IPS-18a (cell line): ENCODE measurements at regions not wholly inside any gene's neighbourhood (a gene's known extent, or its start where the extent isn't known, plus 50 kb on each side); places are given as distances from the start of the nearest gene placed in this dataset.

Experiments used
- H3K27ac ChIP-seq: one replicate; pipeline ENCODE4 v1.5.1; 2013; ENCODE audit warnings: low read length
- H3K27me3 ChIP-seq: one replicate; pipeline ENCODE4 v1.6.1; 2013; ENCODE audit warnings: mild to moderate bottlenecking, low read length; ENCODE audit not compliant: control insufficient read depth, insufficient read depth
- H3K36me3 ChIP-seq: one replicate; pipeline ENCODE4 v1.6.1; 2013; ENCODE audit warnings: low read depth, low read length; ENCODE audit not compliant: control insufficient read depth
- H3K4me1 ChIP-seq: one replicate; pipeline ENCODE4 v1.6.1; 2013; ENCODE audit warnings: low read depth, low read length; ENCODE audit not compliant: control insufficient read depth
- H3K4me3 ChIP-seq: one replicate; pipeline ENCODE4 v1.5.1; 2013; ENCODE audit warnings: low read length
- H3K9ac ChIP-seq: one replicate; pipeline ENCODE4 v1.6.1; 2013; ENCODE audit warnings: mild to moderate bottlenecking, low read length, moderate library complexity
- H3K9me3 ChIP-seq: one replicate; pipeline ENCODE4 v1.6.1; 2013; ENCODE audit warnings: low read depth, low read length; ENCODE audit not compliant: control insufficient read depth

GRCh38 chr11:96614846-96615245 lies 225.0 kb downstream of the JRKL start:
- Histone ChIP-seq H3K27me3 (peaks cover 1% of the 10 kb centered on the region), H3K9ac (no peak overlapping the region), H3K27ac (no peak overlapping the region), H3K9me3 (no peaks in the 10 kb centered on the region), H3K4me3 (no peak overlapping the region), H3K4me1 (peaks cover 6% of the 10 kb centered on the region), H3K36me3 (no peaks in the 10 kb centered on the region)

- Histone ChIP-seq H3K9ac (no peak overlapping the region), H3K36me3 (no peaks in the 10 kb centered on the region), H3K27me3 (no peaks in the 10 kb centered on the region), H3K9me3 (no peaks in the 10 kb centered on the region), H3K4me1 (peaks cover 6% of the 10 kb centered on the region), H3K27ac (no peak overlapping the region), H3K4me3 (no peak overlapping the region)
Measured at GRCh38 chr11:96620464-96621044, 230.7 kb downstream of the JRKL start.

- Histone ChIP-seq H3K4me1 (peaks cover 5% of the 10 kb centered on the region), H3K9me3 (peaks cover 4% of the 10 kb centered on the region), H3K27ac (no peak overlapping the region), H3K27me3 (no peaks in the 10 kb centered on the region), H3K36me3 (no peaks in the 10 kb centered on the region), H3K4me3 (no peak overlapping the region), H3K9ac (no peak overlapping the region)
Measured at GRCh38 chr11:96621161-96621560, 231.3 kb downstream of the JRKL start.

GRCh38 chr11:96622026-96622634 lies 232.3 kb downstream of the JRKL start:
- Histone ChIP-seq H3K4me1 (no peaks in the 10 kb centered on the region), H3K9me3 (peaks cover 6% of the 10 kb centered on the region), H3K27ac (no peak overlapping the region), H3K4me3 (no peak overlapping the region), H3K9ac (no peak overlapping the region), H3K36me3 (no peaks in the 10 kb centered on the region), H3K27me3 (no peaks in the 10 kb centered on the region)

- no peak overlapping the region for H3K4me3 ChIP-seq
- H3K27me3 ChIP-seq: no peaks in the 10 kb centered on the region
- H3K36me3 ChIP-seq: no peaks in the 10 kb centered on the region
- H3K9me3 ChIP-seq: peaks cover 8% of the 10 kb centered on the region
- no peaks in the 10 kb centered on the region for H3K4me1 ChIP-seq
- no peak overlapping the region for H3K9ac ChIP-seq
- H3K27ac ChIP-seq: no peak overlapping the region
Measured at GRCh38 chr11:96624126-96624525, 234.3 kb downstream of the JRKL start.

- H3K27me3 ChIP-seq: no peaks in the 10 kb centered on the region
Measured at GRCh38 chr11:96627376-96627775, 237.6 kb downstream of the JRKL start.

GRCh38 chr11:96635655-96636054 lies 245.8 kb downstream of the JRKL start:
- Histone ChIP-seq H3K9me3 (no peaks in the 10 kb centered on the region), H3K4me3 (no peak overlapping the region), H3K9ac (no peak overlapping the region), H3K27me3 (no peaks in the 10 kb centered on the region), H3K27ac (no peak overlapping the region), H3K4me1 (no peaks in the 10 kb centered on the region), H3K36me3 (no peaks in the 10 kb centered on the region)

More at GRCh38 chr11:96627376-96627775, 237.6 kb downstream of the JRKL start:
- peaks cover 8% of the 10 kb centered on the region for H3K9me3 ChIP-seq
- H3K27ac ChIP-seq: no peak overlapping the region
- no peak overlapping the region for H3K9ac ChIP-seq
- no peaks in the 10 kb centered on the region for H3K36me3 ChIP-seq
- H3K4me1 ChIP-seq: no peaks in the 10 kb centered on the region
- H3K4me3 ChIP-seq: no peak overlapping the region

- Histone ChIP-seq H3K4me3 (no peak overlapping the region), H3K9ac (no peak overlapping the region), H3K27me3 (no peaks in the 10 kb centered on the region), H3K4me1 (no peaks in the 10 kb centered on the region), H3K27ac (no peak overlapping the region), H3K36me3 (no peaks in the 10 kb centered on the region), H3K9me3 (no peaks in the 10 kb centered on the region)
Measured at GRCh38 chr11:96641261-96641660, 251.4 kb downstream of the JRKL start.

GRCh38 chr11:96642583-96642982 lies 252.8 kb downstream of the JRKL start:
- no peaks in the 10 kb centered on the region for H3K27me3 ChIP-seq
- H3K36me3 ChIP-seq: no peaks in the 10 kb centered on the region
- no peaks in the 10 kb centered on the region for H3K9me3 ChIP-seq
- no peak overlapping the region for H3K9ac ChIP-seq
- peaks cover 8% of the 10 kb centered on the region for H3K4me1 ChIP-seq
- H3K4me3 ChIP-seq: no peak overlapping the region
- no peak overlapping the region for H3K27ac ChIP-seq

- Histone ChIP-seq H3K4me3 (no peak overlapping the region), H3K9ac (no peak overlapping the region), H3K27me3 (no peaks in the 10 kb centered on the region), H3K9me3 (no peaks in the 10 kb centered on the region), H3K36me3 (no peaks in the 10 kb centered on the region), H3K27ac (no peak overlapping the region), H3K4me1 (peaks cover 11% of the 10 kb centered on the region)
Measured at GRCh38 chr11:96643173-96643572, 253.4 kb downstream of the JRKL start.

- peaks cover 11% of the 10 kb centered on the region for H3K4me1 ChIP-seq
- H3K27me3 ChIP-seq: no peaks in the 10 kb centered on the region
- no peak overlapping the region for H3K27ac ChIP-seq
- H3K9ac ChIP-seq: no peak overlapping the region
- no peak overlapping the region for H3K4me3 ChIP-seq
- no peaks in the 10 kb centered on the region for H3K9me3 ChIP-seq
- H3K36me3 ChIP-seq: no peaks in the 10 kb centered on the region
Measured at GRCh38 chr11:96647621-96648020, 257.8 kb downstream of the JRKL start.

- Histone ChIP-seq H3K36me3 (no peaks in the 10 kb centered on the region), H3K27me3 (no peaks in the 10 kb centered on the region), H3K27ac (no peak overlapping the region)
Measured at GRCh38 chr11:96648991-96649390, 259.2 kb downstream of the JRKL start.

More at GRCh38 chr11:96648991-96649390, 259.2 kb downstream of the JRKL start:
- H3K4me1 ChIP-seq: peaks cover 11% of the 10 kb centered on the region
- no peaks in the 10 kb centered on the region for H3K9me3 ChIP-seq
- no peak overlapping the region for H3K4me3 ChIP-seq
- H3K9ac ChIP-seq: no peak overlapping the region
